Transverse colon (tissue), 4 donors: ENCODE measurements at regions not wholly inside any gene's neighbourhood (a gene's known extent, or its start where the extent isn't known, plus 50 kb on each side); places are given as distances from the start of the nearest gene placed in this dataset.

Experiments used
- DNase-seq: peaks from one replicate; pipeline ENCODE4 v3.0.0-alpha.2; 2019
- H3K27ac ChIP-seq, 4 donors: fragments of 200-600 bp; sonication (generic); 2 replicates each; pipeline ENCODE4 v1.5.1; 2016 to 2018; ENCODE audit warnings: inconsistent platforms in 4 of 4
- H3K27me3 ChIP-seq: fragments of 200-600 bp; sonication (generic); 2 replicates; pipeline ENCODE4 v1.5.1; 2017; ENCODE audit warnings: inconsistent platforms
- H3K36me3 ChIP-seq, 4 donors: fragments of 200-600 bp; sonication (generic); 2 replicates each; pipeline ENCODE4 v1.5.1; 2017 to 2019; ENCODE audit warnings: inconsistent platforms in 4 of 4
- H3K4me1 ChIP-seq, 4 donors: fragments of 200-600 bp; sonication (generic); 2 replicates each; pipeline ENCODE4 v1.5.1; 2017 to 2020; ENCODE audit warnings: inconsistent platforms in 4 of 4
- H3K4me3 ChIP-seq, 4 donors: fragments of 200-600 bp; sonication (generic); 1 replicate in 1 of 4; 2 replicates in 3 of 4; pipeline versions ENCODE4 v1.5.1 to v1.6.1; 2017 to 2019; ENCODE audit warnings: inconsistent platforms in 4 of 4
- H3K9me3 ChIP-seq, 2 donors: fragments of 200-600 bp; sonication (generic); 2 replicates each; pipeline ENCODE4 v1.5.1; 2017 to 2019; ENCODE audit warnings: inconsistent platforms in 2 of 2
- CTCF ChIP-seq, 5 experiments: fragments of 200-600 bp in 3 of 5; fragments of 450-650 bp in 2 of 5; sonication (generic) in 3 of 5; IDR thresholded peaks; 1 replicate in 2 of 5; 2 replicates in 3 of 5; pipeline ENCODE4 v1.5.1; 2016 to 2017; ENCODE audit warnings: antibody characterized with exemption in 5 of 5, inconsistent platforms in 3 of 5, mild to moderate bottlenecking in 2 of 5, moderate library complexity in 1 of 5
- EP300 ChIP-seq: sonication (generic); formaldehyde crosslinking; IDR thresholded peaks from one replicate; pipeline ENCODE4 v1.6.1; 2017; ENCODE audit warnings: antibody characterized with exemption, low read depth
- POLR2A ChIP-seq: fragments of 450-650 bp; IDR thresholded peaks from one replicate; pipeline ENCODE4 v1.6.1; 2016; ENCODE audit warnings: antibody characterized with exemption, mild to moderate bottlenecking, moderate library complexity
- POLR2AphosphoS5 ChIP-seq, 3 donors: sonication (generic); formaldehyde crosslinking; IDR thresholded peaks; one replicate each; pipeline ENCODE4 v1.6.1; 2016; ENCODE audit warnings: antibody characterized with exemption in 3 of 3
- WGBS, 2 donors: methylation state at CpG; one replicate each; pipeline ENCODE4 v1.1.5; 2018; ENCODE audit warnings: low coverage in 1 of 2; 5-methylcytosine and 5-hydroxymethylcytosine counted together
- in situ Hi-C, 4 donors: fragments of 200-750 bp; cut with MboI; loops; one replicate each; pipeline versions ENCODE4 v1.15.0 to v1.15.1; 2017; ENCODE audit warnings: low sequenced_read_pairs in 3 of 4, low pct_ligation_motif_present in 1 of 4, low pct_unique_long_range_greater_than_20kb in 1 of 4
- intact Hi-C: fragments of 100-400 bp; cut with DNase I; formaldehyde crosslinking; loops from one replicate; pipeline ENCODE4 v1.15.1; 2023; ENCODE audit warnings: low total_unique reads

- H3K27ac ChIP-seq = no peak overlapping the region
- TF ChIP-seq EP300 (no peak), POLR2AphosphoS5 (IDR thresholded peaks at IDR 0.05) (no peak), CTCF (IDR thresholded peaks at IDR 0.05) (no peak), POLR2A (no peak)
- 51 to 69% methylated on average over 2 to 3 of the region's 3 CpGs for WGBS, 2 donors
- intact Hi-C loops = loop anchor here (10.0 kb wide), 1 partner anchor 1219 kb away; no protein-coding TSS in a partner anchor
- no peaks in the 10 kb centered on the region for H3K4me1 ChIP-seq
- no peak for DNase-seq
- in situ Hi-C loops = no loop called here
- no peaks in the 10 kb centered on the region for H3K27me3 ChIP-seq
- H3K36me3 ChIP-seq = no peaks in the 10 kb centered on the region
- no peak overlapping the region for H3K4me3 ChIP-seq
- H3K9me3 ChIP-seq = no peaks in the 10 kb centered on the region
These were observed 297.9 kb upstream of the ARGLU1 start for GRCh38 chr13:106865716-106866440.

- no peak for DNase-seq
- Histone ChIP-seq H3K4me1 (no peaks in the 10 kb centered on the region), H3K27ac (no peak overlapping the region), H3K4me3 (no peak overlapping the region), H3K27me3 (no peaks in the 10 kb centered on the region), H3K9me3 (no peaks in the 10 kb centered on the region), H3K36me3 (no peaks in the 10 kb centered on the region)
- in situ Hi-C loops (no loop called here), intact Hi-C loops (no loop called here)
- WGBS, 2 donors = 60 to 74% methylated on average over 3 to 4 of the region's 4 CpGs
- TF ChIP-seq POLR2A (no peak), POLR2AphosphoS5 (IDR thresholded peaks at IDR 0.05) (no peak), EP300 (no peak), CTCF (IDR thresholded peaks at IDR 0.05) (no peak)
These were observed 291.6 kb upstream of the ARGLU1 start for GRCh38 chr13:106859533-106859904.

- no peaks in the 10 kb centered on the region for H3K9me3 ChIP-seq
- TF ChIP-seq CTCF (IDR thresholded peaks at IDR 0.05) = no peak
- no peak for TF ChIP-seq EP300
- TF ChIP-seq POLR2A = no peak
- TF ChIP-seq POLR2AphosphoS5 (IDR thresholded peaks at IDR 0.05) = no peak
- no peaks in the 10 kb centered on the region for H3K36me3 ChIP-seq
- in situ Hi-C loops = no loop called here
- H3K27me3 ChIP-seq = no peaks in the 10 kb centered on the region
- WGBS, 2 donors = 62 to 71% methylated on average over 10 to 12 of the region's 12 CpGs
- no peak overlapping the region for H3K27ac ChIP-seq
- no peaks in the 10 kb centered on the region for H3K4me1 ChIP-seq
- intact Hi-C loops = no loop called here
- no peak for DNase-seq
- H3K4me3 ChIP-seq = no peak overlapping the region
These were observed 291.1 kb upstream of the ARGLU1 start for GRCh38 chr13:106858903-106859532.

- intact Hi-C loops = no loop called here
- WGBS, 2 donors = 64 to 70% methylated on average over 8 of the region's 8 CpGs
These were observed 284.5 kb upstream of the ARGLU1 start for GRCh38 chr13:106852436-106852835.

More at GRCh38 chr13:106852436-106852835, 284.5 kb upstream of the ARGLU1 start:
- Histone ChIP-seq H3K27me3 (no peaks in the 10 kb centered on the region), H3K9me3 (no peaks in the 10 kb centered on the region), H3K27ac (no peak overlapping the region), H3K4me3 (no peak overlapping the region), H3K36me3 (no peaks in the 10 kb centered on the region), H3K4me1 (no peaks in the 10 kb centered on the region)
- no peak for DNase-seq
- in situ Hi-C loops = no loop called here
- TF ChIP-seq EP300 (no peak), POLR2AphosphoS5 (IDR thresholded peaks at IDR 0.05) (no peak), CTCF (IDR thresholded peaks at IDR 0.05) (no peak), POLR2A (no peak)
